ENCODE measurements at regions not wholly inside any gene's neighbourhood (a gene's known extent, or its start where the extent isn't known, plus 50 kb on each side); places are given as distances from the start of the nearest gene placed in this dataset.
"Not testable (repeated sequence)": the region's sequence is repeated elsewhere in the genome, so short reads cannot be mapped to it uniquely, and the experiment has no call there.

GRCh38 chr6:141956046-141956761 is 176.5 kb upstream of the GJE1 start:
- 56 to 68% methylated on average over 2 to 3 of the region's 3 CpGs for WGBS, 2 donors (ENCODE audit: low coverage in 1 of 2)
- Histone ChIP-seq H3K4me3 (no peak overlapping the region), H3K36me3 (no peaks in the 10 kb centered on the region), H3K4me1 (no peaks in the 10 kb centered on the region), H3K27me3 (no peaks in the 10 kb centered on the region), H3K27ac (no peak overlapping the region), H3K9me3 (peaks cover 0 to 18% (median 0%) of the 10 kb centered on the region in 3 donors)
- TF ChIP-seq CTCF (IDR thresholded peaks at IDR 0.05) (no peak), POLR2A (IDR thresholded peaks at IDR 0.05) (no peak)
- no peak for ATAC-seq

- ATAC-seq, result no peak
- H3K27me3 ChIP-seq, result no peaks in the 10 kb centered on the region
- H3K9me3 ChIP-seq, result peaks cover 0 to 18% (median 0%) of the 10 kb centered on the region in 3 donors
- no peaks in the 10 kb centered on the region for H3K36me3 ChIP-seq
- H3K4me3 ChIP-seq, result no peak overlapping the region
- H3K27ac ChIP-seq, result no peak overlapping the region
- no peaks in the 10 kb centered on the region for H3K4me1 ChIP-seq
- TF ChIP-seq POLR2AphosphoS5 (IDR thresholded peaks at IDR 0.05), result no peak
- no peak for TF ChIP-seq CTCF (IDR thresholded peaks at IDR 0.05)
- TF ChIP-seq POLR2A (IDR thresholded peaks at IDR 0.05), result no peak
- no peak for TF ChIP-seq EP300 (IDR thresholded peaks at IDR 0.05)
Observed at GRCh38 chr6:141953072-141953471, 179.7 kb upstream of the GJE1 start.

- no peaks in the 10 kb centered on the region for H3K27me3 ChIP-seq
- WGBS, 2 donors (ENCODE audit: low coverage in 1 of 2), result 14 to 29% methylated on average over 2 of the region's 2 CpGs
- no peak overlapping the region for H3K4me3 ChIP-seq
- H3K9me3 ChIP-seq, result peaks cover 0 to 32% (median 0%) of the 10 kb centered on the region in 3 donors
- H3K4me1 ChIP-seq, result no peaks in the 10 kb centered on the region
- no peak overlapping the region for H3K27ac ChIP-seq
- no peak for TF ChIP-seq CTCF (IDR thresholded peaks at IDR 0.05)
- TF ChIP-seq POLR2AphosphoS5 (IDR thresholded peaks at IDR 0.05), result no peak
- H3K36me3 ChIP-seq, result no peaks in the 10 kb centered on the region
- no peak for ATAC-seq
Observed at GRCh38 chr6:141946502-141946901, 186.2 kb upstream of the GJE1 start.

GRCh38 chr6:141938664-141939063 is 194.1 kb upstream of the GJE1 start:
- no peaks in the 10 kb centered on the region for H3K27me3 ChIP-seq
- H3K36me3 ChIP-seq, result no peaks in the 10 kb centered on the region
- no peak overlapping the region for H3K4me3 ChIP-seq
- no peak for ATAC-seq
- TF ChIP-seq POLR2AphosphoS5 (IDR thresholded peaks at IDR 0.05), result no peak
- TF ChIP-seq POLR2A (IDR thresholded peaks at IDR 0.05), result no peak
- no peak for TF ChIP-seq CTCF (IDR thresholded peaks at IDR 0.05)
- no peak for TF ChIP-seq EP300 (IDR thresholded peaks at IDR 0.05)
- H3K27ac ChIP-seq, result no peak overlapping the region
- WGBS, 2 donors (ENCODE audit: low coverage in 1 of 2), result 73 to 86% methylated on average over 1 of the region's 1 CpG
- peaks cover 0 to 21% (median 0%) of the 10 kb centered on the region in 3 donors for H3K9me3 ChIP-seq
- no peaks in the 10 kb centered on the region for H3K4me1 ChIP-seq

- H3K4me1 ChIP-seq, result no peaks in the 10 kb centered on the region
- WGBS, 2 donors (ENCODE audit: low coverage in 1 of 2), result 52 to 65% methylated on average over 3 of the region's 3 CpGs
Observed at GRCh38 chr6:141932685-141933084, 200.0 kb upstream of the GJE1 start.

GRCh38 chr6:141926200-141926900 is 206.4 kb upstream of the GJE1 start:
- not testable (repeated sequence) for H3K27me3 ChIP-seq, ATAC-seq, H3K4me3 ChIP-seq, H3K4me1 ChIP-seq, H3K9me3 ChIP-seq, H3K36me3 ChIP-seq, H3K27ac ChIP-seq
- WGBS, 2 donors (ENCODE audit: low coverage in 1 of 2), result 60 to 82% methylated on average over 3 to 4 of the region's 7 CpGs

More at GRCh38 chr6:141932685-141933084, 200.0 kb upstream of the GJE1 start:
- ATAC-seq, result no peak
- Histone ChIP-seq H3K27ac (no peak overlapping the region), H3K4me3 (no peak overlapping the region), H3K36me3 (no peaks in the 10 kb centered on the region), H3K9me3 (no peaks in the 10 kb centered on the region), H3K27me3 (no peaks in the 10 kb centered on the region)
- TF ChIP-seq EP300 (IDR thresholded peaks at IDR 0.05) (no peak), POLR2A (IDR thresholded peaks at IDR 0.05) (no peak), POLR2AphosphoS5 (IDR thresholded peaks at IDR 0.05) (no peak), CTCF (IDR thresholded peaks at IDR 0.05) (no peak)
